OCI-LY1 (cell line): ENCODE measurements at regions not wholly inside any gene's neighbourhood (a gene's known extent, or its start where the extent isn't known, plus 50 kb on each side); places are given as distances from the start of the nearest gene placed in this dataset.

ENCODE experiments used
- H2AFZ ChIP-seq: fragments of 200-600 bp; sonication (generic), shearing (Covaris generic); 2 replicates; pipeline ENCODE4 v1.6.0; 2014; ENCODE audit warnings: antibody characterized with exemption, mild to moderate bottlenecking, low read length
- H3F3A ChIP-seq: fragments of 200-600 bp; sonication (generic), shearing (Covaris generic); 2 replicates; pipeline ENCODE4 v1.6.0; 2014; ENCODE audit warnings: mild to moderate bottlenecking, antibody characterized with exemption, low read length, moderate library complexity; ENCODE audit not compliant: insufficient read depth
- H3K27ac ChIP-seq: fragments of 200-600 bp; sonication (generic); 2 replicates; pipeline ENCODE4 v1.5.1; 2014; ENCODE audit warnings: low read length, mixed run types, mild to moderate bottlenecking, low read depth; ENCODE audit not compliant: poor library complexity, severe bottlenecking
- H3K27me3 ChIP-seq: fragments of 200-600 bp; sonication (generic); 2 replicates; pipeline ENCODE4 v1.6.0; 2014; ENCODE audit warnings: antibody characterized with exemption, mild to moderate bottlenecking, low read length, moderate library complexity; ENCODE audit not compliant: insufficient read depth
- H3K36me3 ChIP-seq: fragments of 200-600 bp; sonication (generic); 2 replicates; pipeline ENCODE4 v1.6.1; 2014; ENCODE audit warnings: mild to moderate bottlenecking, antibody characterized with exemption, low read length, moderate library complexity, mixed read lengths; ENCODE audit not compliant: insufficient read depth
- H3K4me1 ChIP-seq: fragments of 200-600 bp; sonication (generic); 2 replicates; pipeline ENCODE4 v1.5.1; 2014; ENCODE audit warnings: mild to moderate bottlenecking, low read length, moderate library complexity; ENCODE audit not compliant: insufficient read depth, severe bottlenecking
- H3K4me2 ChIP-seq: fragments of 200-600 bp; sonication (generic), shearing (Covaris generic); 2 replicates; pipeline ENCODE4 v1.6.1; 2014; ENCODE audit warnings: low read length
- H3K4me3 ChIP-seq: fragments of 200-600 bp; sonication (generic); 2 replicates; pipeline ENCODE4 v1.5.1; 2014; ENCODE audit warnings: low read length, low read depth, mild to moderate bottlenecking, mixed read lengths; ENCODE audit not compliant: poor library complexity, severe bottlenecking
- H3K79me2 ChIP-seq: fragments of 200-600 bp; shearing (Covaris generic); 2 replicates; pipeline ENCODE4 v1.6.1; 2016; ENCODE audit warnings: mixed run types, low read length, mixed read lengths; ENCODE audit not compliant: insufficient read depth
- H3K9ac ChIP-seq: fragments of 200-600 bp; sonication (generic), shearing (Covaris generic); 2 replicates; pipeline ENCODE4 v1.6.1; 2014; ENCODE audit warnings: mild to moderate bottlenecking, low read length, mixed read lengths
- H3K9me2 ChIP-seq: fragments of 200-600 bp; sonication (generic), shearing (Covaris generic); 2 replicates; pipeline ENCODE4 v1.6.1; 2014; ENCODE audit warnings: low read depth, mild to moderate bottlenecking, low read length, mixed read lengths
- H3K9me3 ChIP-seq: fragments of 200-600 bp; shearing (Covaris generic); 2 replicates; pipeline ENCODE4 v1.6.1; 2014; ENCODE audit warnings: low read length, mixed read lengths
- H4K20me1 ChIP-seq: fragments of 200-600 bp; sonication (generic), shearing (Covaris generic); 2 replicates; pipeline ENCODE4 v1.6.0; 2016; ENCODE audit warnings: mild to moderate bottlenecking, low read length; ENCODE audit not compliant: insufficient read depth
- EZH2 ChIP-seq: fragments of 200-600 bp; sonication (generic), shearing (Covaris generic); IDR thresholded peaks from 2 replicates; pipeline ENCODE4 v1.8.0; 2017; ENCODE audit warnings: borderline replicate concordance, mixed run types, mild to moderate bottlenecking, antibody characterized with exemption, low read length, moderate library complexity, mixed read lengths
- TF ChIP-seq, protein P1 (sequence below): fragments of 200-600 bp; sonication (generic), shearing (Covaris generic); IDR thresholded peaks from 2 replicates; pipeline ENCODE4 v1.5.1; 2017; ENCODE audit warnings: mild to moderate bottlenecking, antibody characterized with exemption, low read length, moderate library complexity, mixed read lengths

DNA sequence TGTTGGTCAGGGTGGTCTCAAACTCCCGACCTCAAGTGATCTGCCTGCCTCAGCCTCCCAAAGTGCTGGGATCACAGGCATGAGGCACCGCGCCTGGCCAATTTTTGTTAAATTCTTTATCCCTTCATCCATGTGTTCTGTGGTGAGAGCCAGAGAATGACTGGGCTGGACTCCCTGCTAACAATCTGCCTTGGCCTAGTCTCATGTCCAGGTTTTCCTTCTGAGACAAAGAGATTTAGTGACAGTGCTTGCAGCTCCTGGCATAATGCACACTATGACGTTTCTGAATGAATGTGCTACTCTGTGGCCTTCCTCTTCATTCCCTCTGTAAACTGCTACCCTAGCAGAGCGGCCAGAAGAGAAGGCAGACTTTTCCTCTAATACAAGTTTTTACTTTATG, 79.3 kb downstream of the FOXD1 start:
- Histone ChIP-seq H3K4me3 (no peak overlapping the region), H4K20me1 (no peaks in the 10 kb centered on the region), H3K4me2 (no peak overlapping the region), H3K36me3 (no peaks in the 10 kb centered on the region), H3K9me3 (no peaks in the 10 kb centered on the region), H3K9me2 (no peaks in the 10 kb centered on the region), H2AFZ (no peak overlapping the region), H3F3A (no peaks in the 10 kb centered on the region), H3K79me2 (no peaks in the 10 kb centered on the region), H3K27me3 (no peaks in the 10 kb centered on the region), H3K27ac (no peak overlapping the region), H3K4me1 (no peaks in the 10 kb centered on the region), H3K9ac (no peak overlapping the region)
- TF ChIP-seq EZH2 = no peak
- TF ChIP-seq, protein P1, sequence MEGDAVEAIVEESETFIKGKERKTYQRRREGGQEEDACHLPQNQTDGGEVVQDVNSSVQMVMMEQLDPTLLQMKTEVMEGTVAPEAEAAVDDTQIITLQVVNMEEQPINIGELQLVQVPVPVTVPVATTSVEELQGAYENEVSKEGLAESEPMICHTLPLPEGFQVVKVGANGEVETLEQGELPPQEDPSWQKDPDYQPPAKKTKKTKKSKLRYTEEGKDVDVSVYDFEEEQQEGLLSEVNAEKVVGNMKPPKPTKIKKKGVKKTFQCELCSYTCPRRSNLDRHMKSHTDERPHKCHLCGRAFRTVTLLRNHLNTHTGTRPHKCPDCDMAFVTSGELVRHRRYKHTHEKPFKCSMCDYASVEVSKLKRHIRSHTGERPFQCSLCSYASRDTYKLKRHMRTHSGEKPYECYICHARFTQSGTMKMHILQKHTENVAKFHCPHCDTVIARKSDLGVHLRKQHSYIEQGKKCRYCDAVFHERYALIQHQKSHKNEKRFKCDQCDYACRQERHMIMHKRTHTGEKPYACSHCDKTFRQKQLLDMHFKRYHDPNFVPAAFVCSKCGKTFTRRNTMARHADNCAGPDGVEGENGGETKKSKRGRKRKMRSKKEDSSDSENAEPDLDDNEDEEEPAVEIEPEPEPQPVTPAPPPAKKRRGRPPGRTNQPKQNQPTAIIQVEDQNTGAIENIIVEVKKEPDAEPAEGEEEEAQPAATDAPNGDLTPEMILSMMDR = no peak

DNA sequence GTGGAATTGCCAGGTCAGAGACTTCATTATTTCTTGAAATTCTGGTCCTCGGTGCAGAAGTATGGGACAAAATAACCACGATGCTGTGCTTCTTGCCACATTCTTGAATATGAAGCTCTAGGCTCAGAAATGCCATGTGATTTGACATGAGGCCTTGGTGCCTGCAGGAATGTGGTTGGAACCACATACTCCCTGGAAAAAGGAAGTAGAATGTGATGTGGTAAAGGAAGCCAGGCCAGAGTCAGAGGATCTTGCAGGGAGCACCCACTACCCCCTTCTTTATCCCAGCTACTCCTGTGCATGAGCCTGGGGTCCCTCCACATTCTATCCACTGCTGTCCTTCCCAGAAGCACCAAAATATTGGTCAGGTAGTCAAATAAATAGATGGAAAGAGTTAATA, 80.9 kb downstream of the FOXD1 start:
- no peak overlapping the region for H3K27ac ChIP-seq
- H3K4me1 ChIP-seq = no peaks in the 10 kb centered on the region
- no peak overlapping the region for H3K4me3 ChIP-seq

GRCh38 chr5:73365990-73366667, 82.4 kb downstream of the FOXD1 start:
- no peak overlapping the region for H3K9ac ChIP-seq
- H3K27ac ChIP-seq = no peak overlapping the region
- no peaks in the 10 kb centered on the region for H3K27me3 ChIP-seq
- no peaks in the 10 kb centered on the region for H3K36me3 ChIP-seq
- H3K79me2 ChIP-seq = no peaks in the 10 kb centered on the region
- H4K20me1 ChIP-seq = no peaks in the 10 kb centered on the region
- H2AFZ ChIP-seq = no peak overlapping the region
- no peaks in the 10 kb centered on the region for H3F3A ChIP-seq
- no peaks in the 10 kb centered on the region for H3K4me1 ChIP-seq
- H3K9me3 ChIP-seq = no peaks in the 10 kb centered on the region
- no peak for TF ChIP-seq EZH2
- TF ChIP-seq, protein P1 = no peak
- no peak overlapping the region for H3K4me3 ChIP-seq
- H3K4me2 ChIP-seq = no peak overlapping the region
- no peaks in the 10 kb centered on the region for H3K9me2 ChIP-seq

More for the DNA sequence above, 80.9 kb downstream of the FOXD1 start:
- Histone ChIP-seq H3K9ac (no peak overlapping the region), H4K20me1 (no peaks in the 10 kb centered on the region), H2AFZ (no peak overlapping the region), H3K79me2 (no peaks in the 10 kb centered on the region), H3K9me2 (no peaks in the 10 kb centered on the region), H3F3A (no peaks in the 10 kb centered on the region), H3K9me3 (no peaks in the 10 kb centered on the region), H3K36me3 (no peaks in the 10 kb centered on the region), H3K27me3 (no peaks in the 10 kb centered on the region), H3K4me2 (no peak overlapping the region)
- TF ChIP-seq, protein P1 = no peak
- TF ChIP-seq EZH2 = no peak
